Activated CD4-positive, CD25-positive, alpha-beta regulatory T cell (primary cell): ENCODE measurements at regions not wholly inside any gene's neighbourhood (a gene's known extent, or its start where the extent isn't known, plus 50 kb on each side); places are given as distances from the start of the nearest gene placed in this dataset.

Experiments used
- DNase-seq, 4 experiments: peaks; one replicate each; lab custom pipeline; 2025; lab: John Stamatoyannopoulos, UW

GRCh38 chr2:16293871-16294270 is 353.5 kb downstream of the MYCN start:
- no peak for DNase-seq

- DNase-seq, result no peak
These were observed 353.0 kb downstream of the MYCN start for GRCh38 chr2:16293398-16293797.

- no peak for DNase-seq
These were observed 351.6 kb downstream of the MYCN start for GRCh38 chr2:16291731-16292550.

GRCh38 chr2:16291226-16291625 is 350.9 kb downstream of the MYCN start:
- DNase-seq, result no peak

DNA sequence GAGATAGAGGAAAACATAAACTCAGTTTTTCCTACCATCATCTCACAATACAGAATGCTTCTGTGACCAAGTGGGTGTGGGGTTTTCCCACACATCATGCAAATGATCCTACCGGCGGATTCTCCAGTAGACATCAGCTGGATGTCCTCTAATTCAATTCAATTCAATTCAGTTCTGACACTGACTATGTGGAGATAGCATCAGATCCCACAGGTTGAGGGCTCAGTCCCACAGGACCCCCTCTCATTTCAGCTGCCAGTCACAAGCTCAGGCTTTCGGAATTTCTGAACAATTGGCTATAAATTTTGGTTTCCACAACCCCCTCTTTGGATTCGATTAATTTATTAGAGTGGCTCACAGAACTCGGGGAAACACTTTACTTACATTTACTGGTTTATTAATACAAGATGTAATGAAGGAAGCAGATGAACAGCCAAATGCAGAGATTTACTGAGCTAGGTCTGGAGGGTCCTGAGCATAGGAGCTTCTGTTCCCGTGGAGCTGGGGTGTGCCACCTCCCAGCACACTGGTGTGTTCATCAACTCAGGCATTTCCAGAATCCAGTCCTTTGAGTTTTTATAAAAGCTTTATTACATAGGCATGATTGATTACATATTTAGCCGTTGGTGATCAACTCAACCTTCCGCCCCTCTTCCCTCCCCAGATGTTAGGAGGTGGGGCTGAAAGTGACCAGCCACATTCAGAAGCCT is 350.1 kb downstream of the MYCN start:
- DNase-seq, result no peak

DNA sequence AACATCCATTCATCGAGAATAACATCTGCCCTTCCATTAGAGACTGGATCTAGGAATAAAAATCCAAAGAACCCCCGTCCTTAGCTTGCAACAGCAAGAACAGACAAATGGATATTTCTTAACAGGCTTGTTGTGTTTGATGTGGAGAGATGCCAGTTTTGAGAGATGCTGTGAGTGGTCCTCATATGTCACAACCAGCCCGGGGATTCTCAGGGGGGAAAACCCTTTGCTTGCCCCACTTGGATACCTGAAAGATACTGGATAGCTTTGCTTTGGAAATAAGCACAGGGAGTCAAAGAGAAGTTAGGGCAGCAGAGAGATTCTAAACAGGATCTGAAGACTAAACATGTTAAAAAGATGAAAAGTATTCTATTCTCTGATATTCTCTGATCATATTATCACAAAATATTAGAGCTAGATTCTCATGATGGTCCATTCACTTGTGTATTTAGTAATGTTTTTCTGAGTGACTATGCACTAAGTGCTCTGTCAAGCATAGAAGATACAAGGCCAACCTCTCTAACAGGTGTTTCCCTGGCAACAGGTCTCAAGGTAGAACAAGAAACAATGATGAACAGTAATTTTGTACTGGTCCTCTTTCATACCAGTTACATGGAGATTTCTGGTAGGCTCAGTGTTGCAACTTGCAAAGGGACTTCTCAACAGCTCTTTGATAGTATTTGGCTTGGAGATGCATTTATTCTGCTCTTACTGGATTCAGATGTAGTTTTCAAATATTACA is 348.2 kb downstream of the MYCN start:
- no peak for DNase-seq

GRCh38 chr2:16287831-16288230 is 347.5 kb downstream of the MYCN start:
- no peak for DNase-seq

DNA sequence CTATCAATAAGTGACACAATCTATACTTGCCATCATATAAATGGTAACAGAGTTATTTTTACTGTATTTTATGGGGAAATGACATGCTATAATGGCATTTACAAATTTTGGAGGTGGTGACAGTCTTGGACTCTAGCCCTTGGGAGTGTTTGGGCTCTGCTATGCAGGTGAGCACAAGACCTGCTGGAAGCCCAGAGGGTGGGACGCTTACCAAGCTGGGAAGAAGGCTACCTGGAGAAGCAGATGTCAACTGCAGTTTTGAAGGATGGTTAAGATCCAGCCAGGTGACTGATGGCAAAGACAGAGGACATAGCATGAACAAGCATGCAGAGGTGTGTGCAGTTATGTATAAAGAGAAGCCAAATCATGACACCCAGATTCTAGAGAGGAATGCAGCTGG is 346.9 kb downstream of the MYCN start:
- DNase-seq, result no peak

GRCh38 chr2:16285813-16286510 is 345.6 kb downstream of the MYCN start:
- DNase-seq, result peak in 1 of 4 experiments; percentile 1

DNA sequence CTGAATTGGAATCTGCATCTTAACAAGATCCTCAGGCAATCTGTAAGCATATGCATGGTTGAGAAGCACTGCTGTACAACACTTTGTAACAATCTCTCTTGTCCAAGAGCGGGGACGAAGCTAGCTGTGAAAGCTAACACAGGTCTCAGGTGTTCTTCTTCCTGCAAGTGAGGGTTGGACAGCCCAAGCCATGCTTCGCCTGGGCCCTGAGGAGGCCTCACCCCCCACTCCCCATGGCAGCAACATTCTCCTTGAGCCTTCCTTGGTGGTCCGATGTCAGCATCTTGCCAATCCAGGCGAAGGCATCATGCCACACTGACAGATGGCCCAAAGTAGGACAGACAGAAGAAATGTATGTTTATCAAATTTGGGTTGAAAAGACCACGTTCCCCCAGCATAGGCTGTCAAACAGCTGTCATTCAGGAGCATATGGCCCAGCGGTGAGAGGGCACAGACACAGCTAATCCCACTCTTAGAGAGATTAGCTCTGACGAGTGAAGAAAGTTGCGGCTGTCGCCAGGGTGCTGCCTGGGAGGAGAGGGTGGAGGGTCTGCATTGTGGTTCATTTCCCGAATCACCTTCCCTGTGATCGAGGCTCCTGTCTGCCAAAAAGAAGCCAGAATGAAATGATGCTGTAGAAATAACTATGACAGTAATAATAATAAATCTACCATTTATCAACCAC is 344.7 kb downstream of the MYCN start:
- no peak for DNase-seq

GRCh38 chr2:16283071-16283850 is 342.9 kb downstream of the MYCN start:
- no peak for DNase-seq

DNA sequence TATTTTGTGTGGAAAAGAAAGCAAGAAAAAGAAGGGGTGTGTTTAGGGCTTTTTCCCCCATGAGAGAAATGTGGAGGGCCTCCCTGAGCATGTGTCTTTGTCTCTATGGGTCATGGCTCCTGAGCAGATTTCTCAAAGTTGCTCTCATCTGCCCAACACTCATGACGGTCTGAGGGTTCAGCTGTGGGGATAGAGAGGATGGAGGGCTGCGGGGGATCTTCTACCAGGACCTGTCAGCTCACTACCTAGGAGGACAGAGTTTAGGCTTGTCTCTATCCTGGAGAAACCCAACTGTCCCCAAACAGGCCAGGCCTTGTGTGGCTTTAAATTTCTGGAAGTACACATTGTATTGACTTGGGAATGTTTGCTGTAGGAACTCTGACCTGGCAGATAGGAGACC is 342.2 kb downstream of the MYCN start:
- DNase-seq, result no peak

GRCh38 chr2:16281451-16282335 is 341.3 kb downstream of the MYCN start:
- DNase-seq, result no peak

GRCh38 chr2:16280081-16280480 is 339.7 kb downstream of the MYCN start:
- no peak for DNase-seq

DNA sequence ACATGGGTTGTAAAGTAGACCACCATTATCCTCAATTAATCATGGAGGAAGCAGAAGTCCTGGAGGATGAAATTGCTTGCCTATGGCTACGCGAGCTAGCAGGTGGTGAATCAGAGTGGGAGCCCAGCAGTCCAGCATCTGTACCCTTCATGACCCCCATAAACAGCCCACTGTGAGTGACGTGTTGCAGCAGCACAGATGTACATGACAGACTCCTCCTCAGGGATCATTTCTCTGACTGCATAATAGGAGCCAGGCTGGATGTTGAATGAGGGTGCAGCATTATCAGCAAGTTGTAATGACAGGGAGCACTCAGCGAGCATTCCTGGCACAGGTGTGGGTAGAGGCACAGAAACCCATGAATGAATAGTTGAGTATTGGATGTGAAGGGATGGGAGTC is 339.3 kb downstream of the MYCN start:
- no peak for DNase-seq

- no peak for DNase-seq
These were observed 338.8 kb downstream of the MYCN start for GRCh38 chr2:16279201-16279570.

DNA sequence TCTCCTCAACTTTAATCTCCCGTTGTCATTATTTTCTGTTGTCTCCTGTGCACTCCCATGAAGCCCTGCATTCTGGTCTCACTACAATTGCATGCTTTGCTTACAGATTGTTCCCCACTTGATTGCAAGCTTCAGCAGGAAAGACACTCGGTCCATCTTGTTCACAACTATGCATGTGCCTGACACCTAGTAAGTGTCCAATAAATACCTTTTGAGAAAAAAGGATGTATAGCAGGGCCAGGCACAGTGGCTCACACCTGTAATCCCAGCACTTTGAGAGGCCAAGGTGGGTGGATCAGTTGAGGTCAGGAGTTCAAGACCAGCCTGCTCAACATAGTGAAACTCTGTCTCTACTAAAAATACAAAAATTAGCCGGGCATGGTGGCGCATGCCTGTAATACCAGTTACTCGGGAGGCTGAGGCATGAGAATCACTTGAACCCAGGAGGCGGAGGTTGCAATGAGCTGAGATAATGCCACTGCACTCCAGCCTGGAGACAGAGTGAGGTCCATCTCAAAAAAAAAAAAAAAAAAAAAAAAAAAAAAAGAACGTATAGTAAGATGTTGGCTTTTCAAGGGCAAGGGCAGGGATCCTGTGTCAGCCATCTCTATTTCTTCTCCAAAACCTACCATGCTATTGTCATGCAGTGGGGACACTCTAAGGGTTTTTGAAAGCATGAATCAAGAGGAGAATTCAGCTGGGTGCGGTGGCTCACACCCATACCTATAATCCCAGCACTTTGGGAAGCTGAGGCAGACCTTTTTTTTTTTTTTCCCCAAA is 338.3 kb downstream of the MYCN start:
- DNase-seq, result no peak

DNA sequence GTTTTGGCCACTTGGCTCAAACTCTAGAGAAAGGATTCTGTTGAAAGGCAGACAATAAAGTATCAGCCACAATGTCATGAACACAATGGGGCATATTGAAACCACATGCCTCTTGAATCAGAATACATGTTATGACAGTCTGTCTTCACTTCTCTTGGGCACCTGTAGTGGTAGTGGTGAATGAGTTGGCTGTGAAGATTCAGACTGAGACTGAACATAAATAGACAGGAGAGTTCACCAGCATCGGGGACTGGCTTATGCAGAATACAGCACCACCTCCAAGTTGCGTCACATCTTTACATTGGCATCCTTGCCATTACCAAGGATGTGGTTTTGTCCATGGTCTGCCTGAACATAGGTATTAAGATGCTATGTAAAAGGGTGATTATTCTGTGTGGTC is 336.8 kb downstream of the MYCN start:
- no peak for DNase-seq

DNA sequence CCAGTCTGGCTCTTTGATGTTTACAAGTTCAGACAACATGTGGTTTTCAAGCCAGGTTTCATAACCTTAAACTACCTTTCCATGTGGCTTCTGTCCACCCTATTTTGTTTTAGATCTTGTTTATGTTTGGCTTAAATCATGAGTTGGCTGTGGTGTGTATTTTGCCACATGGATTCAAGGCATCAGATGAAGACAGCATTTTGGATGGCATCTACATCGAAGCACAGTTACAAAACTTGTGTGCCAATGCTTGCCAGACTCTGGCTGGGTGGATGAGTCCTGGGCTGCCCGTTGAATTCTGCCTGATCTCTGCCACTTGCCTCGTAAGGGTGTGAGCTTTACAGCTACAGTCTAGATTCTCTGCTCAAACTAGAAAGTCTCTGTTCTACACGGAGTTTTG is 335.3 kb downstream of the MYCN start:
- DNase-seq, result no peak
